ENCODE measurements at regions not wholly inside any gene's neighbourhood (a gene's known extent, or its start where the extent isn't known, plus 50 kb on each side); places are given as distances from the start of the nearest gene placed in this dataset.

DNA sequence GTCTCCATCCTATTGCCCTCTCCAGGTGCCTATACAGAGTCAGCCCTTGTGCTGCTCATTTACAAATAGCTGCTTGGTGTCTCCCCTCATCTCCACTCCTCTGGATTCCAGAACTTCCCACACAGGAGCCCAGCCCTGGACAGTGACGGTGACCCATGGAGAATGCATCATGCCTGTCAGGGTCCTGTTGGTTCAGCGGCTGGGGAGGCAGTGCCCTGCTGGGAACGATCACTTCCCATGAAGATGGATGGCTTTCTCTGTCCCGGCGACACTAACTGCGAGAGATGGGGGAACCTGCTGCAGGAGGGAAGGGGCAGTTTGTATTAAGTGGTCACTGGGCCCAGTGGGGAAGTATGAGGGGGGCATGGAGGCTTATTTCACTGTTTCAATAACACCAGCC is 395.0 kb upstream of the TBX3 start:
- no peak for DNase-seq

DNA sequence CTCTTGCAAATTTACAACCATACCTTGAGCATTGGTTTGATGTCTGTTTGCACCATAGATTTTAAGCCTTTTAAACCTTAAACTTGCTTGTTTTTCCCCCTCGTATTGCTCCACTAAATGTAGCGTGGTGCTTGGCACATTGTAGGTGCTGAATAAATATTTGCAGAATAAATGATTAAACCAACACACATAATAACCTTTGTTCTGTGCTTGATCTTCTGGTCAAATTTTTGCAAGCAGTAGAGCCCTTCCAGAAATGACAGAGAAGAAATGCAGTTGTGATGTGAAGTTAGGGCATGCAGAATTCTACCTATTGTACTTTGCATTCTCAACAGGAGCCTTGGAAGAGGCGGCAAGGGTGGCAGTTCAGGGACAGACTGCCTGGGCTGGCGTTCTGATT is 394.4 kb upstream of the TBX3 start:
- no peak for DNase-seq

GRCh38 chr12:115075552-115076170 is 391.7 kb upstream of the TBX3 start:
- DNase-seq = no peak

GRCh38 chr12:115074617-115075016 is 390.6 kb upstream of the TBX3 start:
- DNase-seq = no peak

- DNase-seq = no peak
These were observed 388.7 kb upstream of the TBX3 start for GRCh38 chr12:115072712-115073111.

- DNase-seq = no peak
These were observed 386.3 kb upstream of the TBX3 start for GRCh38 chr12:115070313-115070712.

DNA sequence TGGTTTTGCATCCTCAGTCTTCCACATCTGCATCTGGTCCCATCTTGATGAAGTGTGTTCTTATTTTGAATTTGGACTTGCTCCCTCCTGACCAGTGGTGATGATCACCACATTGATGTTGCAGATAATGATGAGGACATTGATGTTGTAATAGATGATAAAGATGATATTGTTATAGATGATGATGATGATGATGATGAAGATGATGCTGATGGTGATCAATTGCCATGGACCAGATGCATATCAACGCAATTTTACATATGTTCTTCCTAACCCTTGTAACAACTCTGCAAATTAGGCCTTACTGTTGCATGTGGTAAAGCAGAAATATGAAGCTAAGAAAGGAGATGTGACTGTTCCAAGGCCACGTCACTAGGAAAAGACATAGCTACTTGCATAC is 380.3 kb upstream of the TBX3 start:
- DNase-seq = no peak

DNA sequence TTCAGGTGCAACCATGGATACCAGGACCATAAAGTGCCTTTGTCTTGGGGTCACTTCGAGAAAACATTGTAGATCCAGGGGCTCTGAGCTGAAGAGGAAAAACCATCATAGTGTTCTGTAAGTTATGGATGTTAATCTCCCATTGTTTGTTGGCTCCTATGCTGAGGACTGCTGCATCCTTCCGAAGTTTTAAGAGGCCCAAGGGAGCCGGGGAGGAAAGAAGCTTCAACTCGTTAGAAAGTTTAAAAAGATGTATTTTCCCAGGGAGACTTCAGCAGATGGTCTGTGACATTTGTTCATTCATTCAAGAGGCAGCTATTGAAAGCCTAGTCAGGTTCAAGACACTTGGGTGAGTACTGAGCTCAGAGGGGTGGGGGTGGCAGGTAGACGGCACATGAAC is 378.8 kb upstream of the TBX3 start:
- no peak for DNase-seq

DNA sequence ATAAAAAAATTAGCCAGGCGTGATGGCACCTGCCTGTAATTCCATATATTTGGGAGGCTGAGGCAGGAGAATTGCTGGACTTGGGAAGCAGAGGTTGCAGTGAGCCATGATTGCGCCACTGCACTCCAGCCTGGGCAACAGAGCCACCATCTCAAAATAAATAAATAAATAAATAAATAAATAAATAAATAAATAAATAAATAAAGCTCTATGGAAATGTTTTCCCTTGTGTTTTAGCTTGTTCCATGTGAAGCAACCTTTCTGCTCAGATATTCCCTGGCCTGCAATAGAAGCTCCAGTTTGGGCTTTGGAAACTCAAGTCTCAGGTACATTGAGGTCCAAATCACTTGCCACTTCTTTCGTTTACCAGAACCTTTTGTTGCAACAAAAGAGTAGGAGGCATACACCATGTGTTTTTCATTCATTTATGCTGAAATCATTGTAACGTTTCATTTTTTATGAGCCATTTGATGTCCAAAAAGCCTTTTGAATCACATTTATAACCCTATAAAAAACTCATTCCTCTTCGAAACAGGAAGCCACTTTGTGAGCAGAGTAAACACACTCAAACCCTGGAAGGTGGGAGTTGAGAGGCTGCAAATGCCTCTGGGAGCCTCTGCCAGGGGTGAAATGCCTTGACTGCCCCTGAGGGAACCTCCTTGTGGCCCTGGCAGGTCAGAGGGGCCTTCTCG is 376.6 kb upstream of the TBX3 start:
- no peak for DNase-seq

DNA sequence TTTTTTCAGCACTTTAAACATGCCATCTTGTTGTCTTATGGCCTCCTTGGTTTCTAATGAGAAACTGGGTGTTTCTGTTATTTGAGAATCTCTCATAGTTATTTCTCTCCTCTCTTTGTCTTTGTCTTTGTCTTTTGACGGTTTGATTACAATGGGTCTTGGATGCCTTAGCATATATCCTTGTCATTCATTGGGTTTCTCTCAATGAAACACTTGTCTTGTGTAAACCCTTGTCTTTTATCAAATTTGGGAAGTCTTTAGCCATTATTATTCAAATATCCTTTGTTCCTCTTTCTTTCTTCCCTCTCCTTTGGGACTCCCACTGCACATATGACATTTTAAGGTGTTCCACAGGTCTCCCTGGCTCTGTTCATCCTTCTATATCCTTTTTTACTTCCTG is 373.5 kb upstream of the TBX3 start:
- no peak for DNase-seq

DNA sequence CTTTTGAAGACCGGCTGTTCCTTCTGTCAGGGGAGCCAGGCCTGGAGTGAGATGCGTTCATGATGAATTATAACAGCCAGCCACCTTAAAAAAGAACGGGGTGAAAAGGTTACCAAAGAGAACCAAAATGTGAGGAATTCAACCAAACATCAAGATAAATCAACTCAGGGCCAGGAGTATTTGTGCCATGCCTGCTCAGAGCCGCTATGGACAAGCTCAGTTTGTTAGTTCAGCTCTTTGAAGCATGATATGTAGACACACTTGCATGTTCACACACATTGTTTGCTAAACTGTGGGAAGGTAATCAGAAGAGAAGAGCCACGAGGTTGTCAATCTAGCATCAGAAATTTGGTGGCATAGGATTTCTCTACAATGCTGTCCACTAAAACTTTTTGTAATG is 367.4 kb upstream of the TBX3 start:
- DNase-seq = no peak

GRCh38 chr12:115049614-115050013 is 365.6 kb upstream of the TBX3 start:
- no peak for DNase-seq

DNA sequence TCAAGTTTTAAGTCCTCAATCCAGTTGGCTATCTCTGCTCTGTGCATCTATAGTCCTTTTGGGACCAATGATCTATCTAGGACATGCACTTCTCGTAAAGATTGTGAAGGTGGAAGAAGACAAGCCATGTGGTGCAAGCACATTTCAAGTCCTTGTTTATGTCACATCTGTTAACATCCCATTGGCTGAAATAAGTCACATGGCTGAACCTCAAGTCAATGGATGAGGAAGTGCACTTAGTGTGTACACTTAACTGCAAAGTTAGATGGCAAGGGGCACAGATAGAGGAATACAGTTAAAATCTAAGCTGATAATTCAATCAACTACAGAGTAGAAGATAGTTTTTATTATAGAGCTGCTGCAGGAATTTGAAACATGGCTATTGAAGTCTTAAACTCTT is 362.8 kb upstream of the TBX3 start:
- no peak for DNase-seq

DNA sequence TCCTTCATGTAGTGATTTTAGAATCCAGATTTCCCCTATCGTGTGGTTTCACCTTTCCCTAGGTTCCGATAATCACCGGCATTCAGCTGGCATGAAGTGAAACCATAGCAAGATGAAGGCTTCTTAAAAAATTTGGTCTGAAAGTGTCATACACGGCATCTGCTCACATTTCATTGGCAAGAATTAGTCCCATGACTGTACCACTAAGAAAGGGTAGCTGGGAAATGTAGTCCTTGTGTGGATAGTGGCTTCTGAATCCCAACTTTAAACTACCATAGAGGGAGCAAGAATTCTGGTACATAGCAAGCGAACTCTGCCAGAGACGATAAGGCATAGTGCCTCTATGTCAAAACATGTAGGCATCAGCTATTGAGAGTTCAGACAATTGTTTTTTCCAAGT is 360.1 kb upstream of the TBX3 start:
- no peak for DNase-seq

DNA sequence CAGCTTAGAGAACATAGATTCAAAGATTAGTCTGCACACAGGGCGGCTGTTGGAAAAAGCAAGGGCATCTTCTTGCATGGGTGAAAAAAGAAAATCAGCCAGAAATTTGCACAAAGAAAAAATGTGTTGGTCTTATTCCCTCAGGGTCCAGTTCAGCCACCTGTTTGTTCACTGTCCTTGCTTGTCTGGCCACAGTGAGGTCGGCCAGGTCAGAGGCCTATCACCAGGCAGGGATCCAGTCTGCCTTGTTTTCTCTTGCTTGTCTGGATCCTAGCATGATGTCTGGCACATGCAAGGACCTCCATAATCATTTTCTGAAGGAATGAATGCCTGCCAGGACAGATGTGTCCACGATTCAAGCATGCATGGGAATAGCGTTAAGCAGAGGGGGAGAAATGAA is 359.1 kb upstream of the TBX3 start:
- DNase-seq = no peak

- no peak for DNase-seq
These were observed 358.4 kb upstream of the TBX3 start for GRCh38 chr12:115042341-115042740.

- no peak for DNase-seq
These were observed 353.9 kb upstream of the TBX3 start for GRCh38 chr12:115037830-115038229.

GRCh38 chr12:115035535-115036107 is 351.6 kb upstream of the TBX3 start:
- no peak for DNase-seq

DNA sequence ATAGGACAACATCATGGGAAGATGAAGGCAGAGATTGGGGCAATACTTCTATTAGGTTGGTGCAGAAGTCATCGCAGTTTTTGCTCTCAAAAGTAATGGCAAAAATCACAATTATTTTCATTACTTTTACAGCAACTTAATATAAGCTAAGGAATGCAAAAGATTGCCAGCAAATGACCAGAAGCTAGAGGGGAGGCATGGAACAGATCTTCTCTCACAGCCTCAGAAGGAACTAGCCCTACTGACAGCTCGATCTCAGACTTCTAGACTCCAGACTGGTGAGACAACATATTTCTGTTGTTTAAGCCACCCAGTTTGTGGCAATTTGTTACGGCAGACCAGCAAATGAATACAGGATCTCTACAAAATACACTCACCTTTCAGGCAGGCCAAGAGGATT is 348.5 kb upstream of the TBX3 start:
- DNase-seq = no peak

DNA sequence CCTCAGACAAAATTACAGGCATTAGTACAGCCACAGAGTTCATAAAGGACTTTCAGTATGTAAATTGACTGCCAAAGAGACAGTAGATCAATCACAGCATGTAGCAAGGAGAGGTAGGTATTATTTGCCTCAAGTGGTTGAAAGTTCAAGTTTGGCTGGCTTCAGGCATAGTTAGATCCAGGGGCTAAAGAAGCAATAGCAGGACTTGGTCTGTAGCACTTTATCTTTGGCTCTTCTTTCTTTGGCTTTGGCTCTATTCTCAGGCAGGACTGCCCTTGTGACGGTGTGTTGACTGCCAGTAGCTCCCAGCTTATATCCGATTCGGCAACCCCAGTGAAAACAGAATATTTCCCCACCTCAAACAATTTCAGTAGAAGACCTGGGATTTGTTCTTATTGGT is 346.0 kb upstream of the TBX3 start:
- no peak for DNase-seq

- no peak for DNase-seq
These were observed 340.6 kb upstream of the TBX3 start for GRCh38 chr12:115024531-115024930.

DNA sequence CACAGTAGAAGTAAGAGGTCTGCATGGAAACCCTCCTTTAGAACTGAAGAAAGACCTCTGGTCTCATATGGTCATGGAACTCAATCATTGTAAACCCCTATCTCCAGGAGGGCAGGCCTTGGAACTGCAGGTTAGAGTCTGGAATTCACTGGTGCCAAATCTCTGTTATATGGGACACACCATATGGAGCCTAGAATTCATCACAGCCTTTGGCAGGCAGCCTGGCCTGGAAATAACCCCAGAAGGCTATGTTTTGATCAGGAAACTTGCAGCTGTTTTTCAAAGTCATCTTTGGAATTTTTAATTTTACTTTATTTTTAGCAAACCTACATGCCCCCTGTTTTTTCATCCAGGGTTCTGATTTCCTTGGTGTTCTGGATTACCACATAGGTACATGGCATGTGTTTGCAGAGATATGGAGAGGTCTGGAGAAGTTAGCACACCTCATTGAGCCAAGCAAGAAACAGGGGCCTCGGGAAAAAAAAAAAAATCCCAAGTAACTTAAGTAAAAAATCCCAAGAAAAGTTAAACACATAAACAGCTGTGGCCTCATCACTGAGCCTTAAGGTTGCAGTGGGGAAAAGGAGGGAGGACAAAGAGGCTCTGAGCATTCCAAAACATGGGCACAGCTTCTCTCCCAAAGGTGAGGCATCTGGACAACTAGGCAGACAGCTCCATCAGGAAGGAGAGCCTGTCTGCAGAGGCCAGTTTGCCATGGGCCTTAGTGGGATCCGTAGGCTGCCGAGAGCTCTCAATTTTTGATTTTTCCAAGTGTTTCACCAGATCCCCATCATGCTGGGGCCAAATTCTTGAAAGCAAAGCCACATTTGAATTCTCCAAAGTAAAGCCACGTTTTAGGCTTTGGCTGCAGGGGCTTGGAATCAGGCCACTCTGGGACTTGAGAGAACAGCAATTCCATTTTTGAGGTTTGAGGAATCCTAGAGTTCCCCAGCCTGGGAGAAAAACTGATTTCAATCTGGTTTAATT is 339.6 kb upstream of the TBX3 start:
- DNase-seq = peak; percentile 73 to 75

GRCh38 chr12:115020091-115020490 is 336.1 kb upstream of the TBX3 start:
- DNase-seq = no peak

Measured in right lung (tissue), 2 donors.